HL-60 (cell line): ENCODE measurements at regions not wholly inside any gene's neighbourhood (a gene's known extent, or its start where the extent isn't known, plus 50 kb on each side); places are given as distances from the start of the nearest gene placed in this dataset.

Source experiments
- GABPA ChIP-seq: IDR thresholded peaks from 2 replicates; pipeline ENCODE4 v1.6.1; 2012; ENCODE audit warnings: low read depth
- POLR2AphosphoS5 ChIP-seq: IDR thresholded peaks from 2 replicates; pipeline ENCODE4 v1.6.1; 2012; ENCODE audit warnings: low read depth
- SPI1 ChIP-seq: IDR thresholded peaks from 2 replicates; pipeline ENCODE4 v1.6.1; 2012; ENCODE audit warnings: low read depth, mild to moderate bottlenecking, borderline replicate concordance
- TF ChIP-seq, protein P1 (sequence below): IDR thresholded peaks from one replicate; pipeline ENCODE4 v1.5.1; 2011; ENCODE audit warnings: low read length, control low read depth, inconsistent platforms; ENCODE audit not compliant: insufficient read depth
- TF ChIP-seq, protein P2 (sequence below): IDR thresholded peaks from 2 replicates; pipeline ENCODE4 v1.6.1; 2012; ENCODE audit warnings: low read depth; ENCODE audit not compliant: insufficient replicate concordance

DNA sequence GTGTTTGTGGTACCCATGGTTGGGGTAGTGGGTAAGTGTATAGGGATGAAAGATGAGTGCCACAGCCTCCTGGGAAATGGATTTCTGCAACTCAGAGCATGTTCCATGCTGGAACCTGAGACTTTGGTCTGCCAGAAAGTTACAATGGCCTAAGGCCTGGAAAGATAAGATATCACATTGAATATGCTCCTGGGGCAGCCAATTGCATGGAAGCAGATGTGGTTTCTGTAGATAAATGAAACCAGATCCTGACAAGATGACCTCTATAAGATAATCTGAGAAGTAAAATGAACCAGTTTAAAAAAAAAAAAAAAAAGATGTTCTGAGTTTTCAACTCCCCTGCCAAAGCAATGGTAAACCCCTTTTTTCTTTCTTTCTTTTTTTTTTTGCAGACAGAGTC lies 91.4 kb upstream of the NCK2 start:
- TF ChIP-seq, protein P1, sequence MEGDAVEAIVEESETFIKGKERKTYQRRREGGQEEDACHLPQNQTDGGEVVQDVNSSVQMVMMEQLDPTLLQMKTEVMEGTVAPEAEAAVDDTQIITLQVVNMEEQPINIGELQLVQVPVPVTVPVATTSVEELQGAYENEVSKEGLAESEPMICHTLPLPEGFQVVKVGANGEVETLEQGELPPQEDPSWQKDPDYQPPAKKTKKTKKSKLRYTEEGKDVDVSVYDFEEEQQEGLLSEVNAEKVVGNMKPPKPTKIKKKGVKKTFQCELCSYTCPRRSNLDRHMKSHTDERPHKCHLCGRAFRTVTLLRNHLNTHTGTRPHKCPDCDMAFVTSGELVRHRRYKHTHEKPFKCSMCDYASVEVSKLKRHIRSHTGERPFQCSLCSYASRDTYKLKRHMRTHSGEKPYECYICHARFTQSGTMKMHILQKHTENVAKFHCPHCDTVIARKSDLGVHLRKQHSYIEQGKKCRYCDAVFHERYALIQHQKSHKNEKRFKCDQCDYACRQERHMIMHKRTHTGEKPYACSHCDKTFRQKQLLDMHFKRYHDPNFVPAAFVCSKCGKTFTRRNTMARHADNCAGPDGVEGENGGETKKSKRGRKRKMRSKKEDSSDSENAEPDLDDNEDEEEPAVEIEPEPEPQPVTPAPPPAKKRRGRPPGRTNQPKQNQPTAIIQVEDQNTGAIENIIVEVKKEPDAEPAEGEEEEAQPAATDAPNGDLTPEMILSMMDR, result no peak
- TF ChIP-seq POLR2AphosphoS5, result no peak
- TF ChIP-seq, protein P2, sequence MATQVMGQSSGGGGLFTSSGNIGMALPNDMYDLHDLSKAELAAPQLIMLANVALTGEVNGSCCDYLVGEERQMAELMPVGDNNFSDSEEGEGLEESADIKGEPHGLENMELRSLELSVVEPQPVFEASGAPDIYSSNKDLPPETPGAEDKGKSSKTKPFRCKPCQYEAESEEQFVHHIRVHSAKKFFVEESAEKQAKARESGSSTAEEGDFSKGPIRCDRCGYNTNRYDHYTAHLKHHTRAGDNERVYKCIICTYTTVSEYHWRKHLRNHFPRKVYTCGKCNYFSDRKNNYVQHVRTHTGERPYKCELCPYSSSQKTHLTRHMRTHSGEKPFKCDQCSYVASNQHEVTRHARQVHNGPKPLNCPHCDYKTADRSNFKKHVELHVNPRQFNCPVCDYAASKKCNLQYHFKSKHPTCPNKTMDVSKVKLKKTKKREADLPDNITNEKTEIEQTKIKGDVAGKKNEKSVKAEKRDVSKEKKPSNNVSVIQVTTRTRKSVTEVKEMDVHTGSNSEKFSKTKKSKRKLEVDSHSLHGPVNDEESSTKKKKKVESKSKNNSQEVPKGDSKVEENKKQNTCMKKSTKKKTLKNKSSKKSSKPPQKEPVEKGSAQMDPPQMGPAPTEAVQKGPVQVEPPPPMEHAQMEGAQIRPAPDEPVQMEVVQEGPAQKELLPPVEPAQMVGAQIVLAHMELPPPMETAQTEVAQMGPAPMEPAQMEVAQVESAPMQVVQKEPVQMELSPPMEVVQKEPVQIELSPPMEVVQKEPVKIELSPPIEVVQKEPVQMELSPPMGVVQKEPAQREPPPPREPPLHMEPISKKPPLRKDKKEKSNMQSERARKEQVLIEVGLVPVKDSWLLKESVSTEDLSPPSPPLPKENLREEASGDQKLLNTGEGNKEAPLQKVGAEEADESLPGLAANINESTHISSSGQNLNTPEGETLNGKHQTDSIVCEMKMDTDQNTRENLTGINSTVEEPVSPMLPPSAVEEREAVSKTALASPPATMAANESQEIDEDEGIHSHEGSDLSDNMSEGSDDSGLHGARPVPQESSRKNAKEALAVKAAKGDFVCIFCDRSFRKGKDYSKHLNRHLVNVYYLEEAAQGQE, result no peak
- no peak for TF ChIP-seq GABPA
- TF ChIP-seq SPI1, result no peak
